Duodenal mucosa (tissue), 2 donors: ENCODE measurements at regions not wholly inside any gene's neighbourhood (a gene's known extent, or its start where the extent isn't known, plus 50 kb on each side); places are given as distances from the start of the nearest gene placed in this dataset.

Experiments used
- H3K27ac ChIP-seq: one replicate; pipeline ENCODE4 v1.7.0; 2013; ENCODE audit warnings: low read depth, low read length
- H3K27me3 ChIP-seq, 2 donors: one replicate each; pipeline ENCODE4 v1.7.0; 2013; ENCODE audit warnings: low read length in 2 of 2, control low read depth in 1 of 2; ENCODE audit not compliant: insufficient read depth in 2 of 2, control insufficient read depth in 1 of 2
- H3K36me3 ChIP-seq, 2 donors: one replicate each; pipeline ENCODE4 v1.7.0; 2013; ENCODE audit warnings: low read length in 2 of 2, control low read depth in 1 of 2; ENCODE audit not compliant: insufficient read depth in 2 of 2, control insufficient read depth in 1 of 2
- H3K4me1 ChIP-seq, 2 donors: one replicate each; pipeline ENCODE4 v1.7.0; 2013; ENCODE audit warnings: low read length in 2 of 2, control low read depth in 1 of 2; ENCODE audit not compliant: insufficient read depth in 2 of 2, control insufficient read depth in 1 of 2
- H3K4me3 ChIP-seq, 2 donors: one replicate each; pipeline ENCODE4 v1.7.0; 2013; ENCODE audit warnings: low read length in 2 of 2, low read depth in 1 of 2
- H3K9ac ChIP-seq, 2 donors: one replicate each; pipeline ENCODE4 v1.7.0; 2013; ENCODE audit warnings: low read length in 2 of 2, low read depth in 1 of 2
- H3K9me3 ChIP-seq, 2 donors: one replicate each; pipeline ENCODE4 v1.7.0; 2013; ENCODE audit warnings: low read length in 2 of 2, control low read depth in 1 of 2; ENCODE audit not compliant: control insufficient read depth in 1 of 2

- peaks cover 11 to 14% of the 10 kb centered on the region in 2 donors for H3K4me1 ChIP-seq
- no peaks in the 10 kb centered on the region for H3K36me3 ChIP-seq
- H3K9ac ChIP-seq = no peak overlapping the region
- H3K27ac ChIP-seq = no peak overlapping the region
- no peaks in the 10 kb centered on the region for H3K9me3 ChIP-seq
- H3K4me3 ChIP-seq = no peak overlapping the region
- no peaks in the 10 kb centered on the region for H3K27me3 ChIP-seq
Measured at GRCh38 chr7:142698429-142698828, 50.8 kb upstream of the PRSS1 start.

- no peaks in the 10 kb centered on the region for H3K36me3 ChIP-seq
- H3K27ac ChIP-seq = no peak overlapping the region
- no peaks in the 10 kb centered on the region for H3K27me3 ChIP-seq
- peaks cover 11 to 14% of the 10 kb centered on the region in 2 donors for H3K4me1 ChIP-seq
- no peaks in the 10 kb centered on the region for H3K9me3 ChIP-seq
- H3K9ac ChIP-seq = no peak overlapping the region
- no peak overlapping the region for H3K4me3 ChIP-seq
Measured at GRCh38 chr7:142697270-142697669, 52.0 kb upstream of the PRSS1 start.

GRCh38 chr7:142696456-142697179 is 52.7 kb upstream of the PRSS1 start:
- no peak overlapping the region for H3K27ac ChIP-seq
- no peaks in the 10 kb centered on the region for H3K36me3 ChIP-seq
- peaks cover 11 to 14% of the 10 kb centered on the region in 2 donors for H3K4me1 ChIP-seq
- H3K9me3 ChIP-seq = no peaks in the 10 kb centered on the region
- no peak overlapping the region for H3K4me3 ChIP-seq
- H3K27me3 ChIP-seq = no peaks in the 10 kb centered on the region
- H3K9ac ChIP-seq = no peak overlapping the region

GRCh38 chr7:142693911-142694310 is 55.4 kb upstream of the PRSS1 start:
- no peak overlapping the region for H3K27ac ChIP-seq
- H3K9ac ChIP-seq = no peak overlapping the region
- peaks cover 11 to 14% of the 10 kb centered on the region in 2 donors for H3K4me1 ChIP-seq
- no peaks in the 10 kb centered on the region for H3K36me3 ChIP-seq
- no peaks in the 10 kb centered on the region for H3K27me3 ChIP-seq
- H3K4me3 ChIP-seq = no peak overlapping the region
- H3K9me3 ChIP-seq = no peaks in the 10 kb centered on the region

GRCh38 chr7:142690554-142691182 is 58.6 kb upstream of the PRSS1 start:
- no peak overlapping the region for H3K4me3 ChIP-seq
- H3K9ac ChIP-seq = no peak overlapping the region
- H3K9me3 ChIP-seq = no peaks in the 10 kb centered on the region
- no peaks in the 10 kb centered on the region for H3K36me3 ChIP-seq
- no peaks in the 10 kb centered on the region for H3K27me3 ChIP-seq
- H3K4me1 ChIP-seq = peaks cover 0 to under 1% of the 10 kb centered on the region in 2 donors
- H3K27ac ChIP-seq = no peak overlapping the region

- no peaks in the 10 kb centered on the region for H3K27me3 ChIP-seq
- H3K36me3 ChIP-seq = no peaks in the 10 kb centered on the region
- H3K4me1 ChIP-seq = no peaks in the 10 kb centered on the region
Measured at GRCh38 chr7:142689439-142690120, 59.7 kb upstream of the PRSS1 start.

GRCh38 chr7:142685877-142686508 is 63.3 kb upstream of the PRSS1 start:
- Histone ChIP-seq H3K9ac (no peak overlapping the region), H3K9me3 (no peaks in the 10 kb centered on the region), H3K27me3 (no peaks in the 10 kb centered on the region), H3K4me1 (no peaks in the 10 kb centered on the region), H3K36me3 (no peaks in the 10 kb centered on the region), H3K4me3 (no peak overlapping the region), H3K27ac (no peak overlapping the region)

More at GRCh38 chr7:142689439-142690120, 59.7 kb upstream of the PRSS1 start:
- no peak overlapping the region for H3K27ac ChIP-seq
- no peaks in the 10 kb centered on the region for H3K9me3 ChIP-seq
- H3K9ac ChIP-seq = no peak overlapping the region
- no peak overlapping the region for H3K4me3 ChIP-seq

GRCh38 chr7:142681314-142682092 is 67.8 kb upstream of the PRSS1 start:
- Histone ChIP-seq H3K36me3 (no peaks in the 10 kb centered on the region), H3K9ac (no peak overlapping the region), H3K4me3 (no peak overlapping the region), H3K9me3 (no peaks in the 10 kb centered on the region), H3K27me3 (no peaks in the 10 kb centered on the region), H3K4me1 (no peaks in the 10 kb centered on the region), H3K27ac (no peak overlapping the region)

GRCh38 chr7:142671506-142671905 is 77.8 kb upstream of the PRSS1 start:
- no peaks in the 10 kb centered on the region for H3K27me3 ChIP-seq
- H3K27ac ChIP-seq = no peak overlapping the region
- no peaks in the 10 kb centered on the region for H3K36me3 ChIP-seq
- no peaks in the 10 kb centered on the region for H3K9me3 ChIP-seq
- no peak overlapping the region for H3K4me3 ChIP-seq
- no peak overlapping the region for H3K9ac ChIP-seq
- no peaks in the 10 kb centered on the region for H3K4me1 ChIP-seq
